ENCODE measurements at regions not wholly inside any gene's neighbourhood (a gene's known extent, or its start where the extent isn't known, plus 50 kb on each side); places are given as distances from the start of the nearest gene placed in this dataset.

DNA sequence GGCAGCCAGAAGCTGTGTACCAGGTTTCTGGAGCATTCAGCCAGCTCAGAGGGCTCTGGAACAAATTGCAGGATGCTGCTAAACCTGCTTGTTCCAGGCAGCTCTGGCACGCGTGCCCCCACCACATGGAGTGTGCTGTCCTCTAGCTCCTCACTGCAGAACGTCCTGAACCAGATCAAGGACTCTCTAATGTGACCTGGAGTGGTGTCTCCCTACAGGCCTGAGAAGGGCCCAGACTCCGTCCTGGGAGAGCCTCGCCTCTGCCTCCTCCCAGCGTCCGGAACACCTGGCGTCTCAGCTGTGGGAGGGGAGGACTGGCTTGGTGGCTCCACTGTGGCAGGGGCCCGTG, 115.6 kb upstream of the GPC1 start:
- no peak for DNase-seq (ENCODE audit: low read depth in 2 of 2)

DNA sequence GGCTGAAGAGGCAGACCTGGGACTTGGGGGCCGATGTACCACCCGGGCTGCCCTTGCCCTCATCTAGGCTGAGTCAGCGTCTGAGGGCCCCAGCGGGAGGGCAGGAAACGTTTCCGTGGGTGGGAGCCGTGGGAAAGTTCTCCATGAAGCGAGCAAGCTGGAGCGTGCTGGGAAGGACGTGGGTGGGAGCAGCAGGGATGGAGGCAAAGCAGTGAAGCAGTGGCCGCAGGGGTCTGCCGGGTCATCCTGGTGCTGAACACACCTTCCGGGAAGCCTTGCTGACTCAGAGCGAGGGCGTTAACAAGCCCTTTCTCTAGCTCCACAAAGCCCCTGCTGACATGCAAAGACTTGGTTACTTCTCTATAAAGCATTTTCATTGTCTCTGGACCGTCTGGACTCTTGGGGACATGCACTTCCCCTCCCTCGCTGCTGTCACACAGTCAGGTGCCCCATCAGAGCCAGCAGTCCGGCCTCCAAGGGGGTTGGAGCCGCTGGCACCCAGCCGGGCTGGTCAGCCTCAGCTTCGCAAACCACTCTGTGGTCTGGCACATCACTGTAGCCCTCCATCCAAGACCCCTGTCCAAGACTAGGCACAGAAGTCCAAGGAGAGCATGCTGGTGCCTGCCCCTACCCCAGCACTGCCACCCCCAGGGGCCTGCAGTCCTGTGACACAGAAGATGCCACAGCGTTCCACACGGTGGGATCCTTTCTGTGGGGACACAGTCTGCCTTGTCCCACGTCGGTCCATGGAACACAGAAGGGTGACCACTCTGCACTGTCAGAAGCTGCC, 115.1 kb upstream of the GPC1 start:
- DNase-seq (ENCODE audit: low read depth in 2 of 2): no peak

GRCh38 chr2:240322231-240322955, 113.1 kb upstream of the GPC1 start:
- no peak for DNase-seq (ENCODE audit: low read depth in 2 of 2)

- no peak for DNase-seq (ENCODE audit: low read depth in 2 of 2)
Measured at GRCh38 chr2:240322991-240323390, 112.5 kb upstream of the GPC1 start.

- no peak for DNase-seq (ENCODE audit: low read depth in 2 of 2)
Measured at GRCh38 chr2:240323601-240324291, 111.7 kb upstream of the GPC1 start.

- DNase-seq (ENCODE audit: low read depth in 2 of 2): no peak
Measured at GRCh38 chr2:240324312-240325015, 111.0 kb upstream of the GPC1 start.

DNA sequence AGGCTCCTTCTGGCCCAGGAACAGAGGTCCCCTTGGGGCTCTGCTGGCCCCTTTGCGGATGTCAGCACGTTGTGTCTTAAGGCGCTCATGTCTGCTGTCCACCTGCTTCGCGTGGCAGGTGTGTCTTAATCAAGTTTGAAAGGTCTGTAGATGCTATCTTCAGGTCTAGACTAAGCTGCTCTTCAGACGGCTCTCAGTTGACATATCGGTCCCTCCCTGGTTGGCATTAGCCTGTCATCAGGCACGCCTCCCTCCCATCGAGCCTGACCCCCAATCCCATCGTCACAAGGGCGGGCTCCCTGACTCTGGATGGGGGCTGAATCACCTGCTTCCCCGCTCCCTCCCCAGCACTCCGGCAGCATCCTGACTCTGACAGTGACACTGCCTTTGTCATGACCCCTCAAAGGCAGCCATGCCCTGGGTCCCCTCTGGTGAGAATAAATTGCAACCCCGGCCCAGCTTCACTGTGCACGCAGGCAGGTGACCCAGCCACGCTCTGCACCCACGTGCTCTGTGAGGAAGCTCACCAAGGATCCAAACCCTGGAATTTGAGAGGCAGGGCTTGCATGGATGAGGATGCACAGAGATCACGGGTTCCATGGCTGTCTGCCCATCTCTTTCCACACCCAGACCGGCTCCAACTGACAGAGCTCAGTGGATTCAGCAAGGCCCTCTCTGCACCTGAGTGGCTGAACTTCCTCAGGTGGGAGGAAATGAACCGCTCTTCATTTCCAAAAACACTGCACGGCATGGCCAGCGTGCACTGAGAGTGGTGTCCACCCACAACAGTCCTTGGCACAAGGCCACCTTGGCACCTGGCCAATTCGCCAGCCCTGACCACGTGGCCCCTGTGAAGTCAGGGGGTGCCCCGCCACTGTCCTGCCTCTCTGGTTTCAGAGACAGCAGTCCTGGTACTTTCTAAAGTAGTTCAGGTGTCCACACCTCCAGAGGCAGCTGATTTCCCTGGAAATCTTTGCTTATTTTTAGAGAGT, 110.2 kb upstream of the GPC1 start:
- no peak for DNase-seq (ENCODE audit: low read depth in 2 of 2)

DNA sequence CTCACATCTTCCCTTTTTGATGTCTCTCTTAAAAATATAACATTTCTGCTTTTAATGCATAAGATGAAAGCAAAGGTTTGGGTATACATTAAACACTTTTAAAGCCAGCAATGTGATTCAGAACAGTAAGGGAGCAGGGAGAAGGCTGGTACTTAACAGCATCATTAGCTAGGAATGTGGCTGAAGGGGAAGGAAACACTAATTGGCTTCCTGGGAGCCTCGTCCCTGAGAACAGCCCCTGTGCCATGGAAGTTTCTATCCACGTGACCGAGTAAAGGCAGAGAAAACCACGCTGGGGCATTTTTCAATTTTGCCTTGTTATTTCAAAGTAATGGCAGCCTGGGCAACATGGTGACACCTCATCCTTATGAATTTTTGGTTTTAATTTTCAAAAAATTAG, 109.2 kb upstream of the GPC1 start:
- no peak for DNase-seq (ENCODE audit: low read depth in 2 of 2)

DNA sequence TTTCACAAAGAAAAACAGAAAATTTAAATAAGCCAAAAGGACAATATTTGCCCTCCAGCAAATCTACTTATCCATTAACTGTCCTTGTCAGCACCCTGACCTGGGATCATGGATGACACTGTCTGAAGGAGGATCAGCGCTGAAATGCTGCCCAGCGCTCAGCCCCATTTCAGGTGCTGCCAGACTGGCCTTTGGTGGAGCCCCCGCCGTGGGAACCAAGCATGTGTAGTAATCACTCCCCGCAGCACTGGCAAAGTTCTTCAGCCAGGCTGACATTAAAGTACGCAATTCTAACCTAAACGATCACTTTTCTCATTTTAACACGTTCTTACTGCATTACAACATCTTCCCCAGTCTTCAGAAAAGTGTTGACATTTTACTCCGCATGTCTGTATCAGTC, 108.6 kb upstream of the GPC1 start:
- DNase-seq (ENCODE audit: low read depth in 2 of 2): no peak

DNA sequence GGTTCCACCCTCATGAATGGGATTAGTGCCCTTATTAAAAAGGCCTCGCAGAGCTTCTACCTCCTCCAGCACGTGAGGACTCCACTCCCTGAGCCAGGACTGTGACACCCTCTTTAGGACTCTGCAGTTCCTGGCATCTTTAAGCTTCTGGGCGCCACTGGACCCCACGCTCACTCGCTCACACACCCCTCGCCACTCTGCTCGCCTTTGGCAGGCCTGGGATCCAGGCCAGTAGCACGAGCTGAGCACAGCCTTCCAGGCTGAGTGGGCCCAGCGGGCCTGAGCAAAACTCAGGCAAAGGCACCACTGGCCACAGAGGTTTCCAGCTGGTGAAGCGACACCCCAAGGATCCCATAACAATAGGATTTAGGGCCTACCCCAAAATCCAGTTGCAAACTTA, 107.9 kb upstream of the GPC1 start:
- DNase-seq (ENCODE audit: low read depth in 2 of 2): no peak

GRCh38 chr2:240328526-240328925, 106.9 kb upstream of the GPC1 start:
- no peak for DNase-seq (ENCODE audit: low read depth in 2 of 2)

- no peak for DNase-seq (ENCODE audit: low read depth in 2 of 2)
Measured at GRCh38 chr2:240329116-240329665, 106.3 kb upstream of the GPC1 start.

DNA sequence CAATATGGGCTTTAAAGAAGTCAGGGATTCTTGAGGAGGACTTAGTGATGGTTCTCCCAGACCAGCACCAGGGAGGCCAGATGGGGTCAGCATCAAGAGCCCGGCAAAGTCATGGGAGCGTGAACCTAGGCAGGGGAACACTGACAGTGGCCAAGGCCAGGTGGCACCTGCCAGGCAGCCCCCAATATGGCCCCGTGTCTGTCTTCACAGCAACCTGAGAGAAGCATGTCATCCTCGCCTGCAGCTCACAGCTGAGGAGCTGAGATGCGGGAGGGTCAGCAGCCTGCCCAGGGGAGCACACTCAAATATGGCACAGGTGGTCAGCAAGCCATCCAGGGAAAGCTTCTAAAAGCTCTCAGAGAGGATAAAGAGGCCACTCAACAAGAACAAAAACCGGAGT, 105.7 kb upstream of the GPC1 start:
- DNase-seq (ENCODE audit: low read depth in 2 of 2): no peak

DNA sequence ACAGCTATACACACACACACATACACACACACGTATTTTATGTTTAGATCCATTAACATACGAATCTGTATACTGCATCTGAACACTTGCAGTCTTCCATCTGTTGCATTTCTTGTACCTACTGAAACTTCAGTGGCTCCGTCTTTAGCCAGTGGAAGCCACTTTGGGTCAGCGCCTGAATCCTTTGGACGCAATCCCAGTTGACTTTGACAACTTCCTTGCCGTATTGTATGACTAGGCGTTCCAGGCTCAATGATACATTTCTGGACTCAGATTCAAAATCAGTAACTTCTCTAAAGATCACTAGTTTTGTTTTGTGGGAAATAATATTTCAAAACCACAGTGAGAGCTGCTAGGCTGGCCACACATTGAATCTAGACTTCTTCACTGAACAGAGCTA, 101.5 kb upstream of the GPC1 start:
- DNase-seq (ENCODE audit: low read depth in 2 of 2): no peak

DNA sequence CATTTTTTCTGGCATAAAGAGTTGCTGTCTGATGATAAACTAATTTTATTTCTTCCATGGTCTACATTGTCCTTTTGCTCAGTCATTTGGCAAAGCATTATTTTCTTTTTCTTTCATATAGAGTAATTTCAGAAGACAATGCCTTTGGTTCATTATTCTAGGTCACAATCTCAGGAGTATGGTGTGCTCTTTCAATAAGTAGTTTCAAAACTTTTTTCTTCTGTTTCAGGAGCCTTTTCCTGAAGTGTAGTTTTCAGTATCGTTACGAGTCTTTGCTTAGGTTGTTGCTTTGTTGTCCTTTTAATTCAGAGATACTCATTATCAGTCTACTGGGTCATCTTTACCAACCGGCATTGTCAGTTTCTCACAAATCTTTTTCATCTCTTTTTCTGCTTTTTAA, 100.4 kb upstream of the GPC1 start:
- no peak for DNase-seq (ENCODE audit: low read depth in 2 of 2)

- DNase-seq (ENCODE audit: low read depth in 2 of 2): no peak
Measured at GRCh38 chr2:240336820-240337427, 98.5 kb upstream of the GPC1 start.

DNA sequence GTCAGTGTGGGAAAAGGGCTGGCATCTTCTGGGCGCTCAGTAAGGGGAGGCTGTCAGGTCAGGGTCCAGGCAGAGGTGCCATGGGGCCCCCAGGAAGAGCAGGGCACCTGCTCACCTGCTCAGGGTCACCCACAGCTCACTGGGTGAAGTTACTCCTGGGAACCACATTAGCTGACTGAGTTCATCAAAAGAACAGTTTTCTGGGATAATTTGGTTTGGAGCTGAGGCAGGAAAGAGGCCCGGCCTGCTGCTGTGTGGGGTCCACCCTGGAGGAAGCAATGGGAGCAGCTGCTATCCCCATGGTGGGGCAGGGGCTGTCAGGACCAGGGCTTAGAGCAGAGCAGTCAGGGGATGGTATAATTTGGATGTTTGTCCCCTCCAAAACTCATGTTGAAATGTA, 97.2 kb upstream of the GPC1 start:
- DNase-seq (ENCODE audit: low read depth in 2 of 2): no peak

- no peak for DNase-seq (ENCODE audit: low read depth in 2 of 2)
Measured at GRCh38 chr2:240339411-240340360, 95.8 kb upstream of the GPC1 start.

- no peak for DNase-seq (ENCODE audit: low read depth in 2 of 2)
Measured at GRCh38 chr2:240340361-240340761, 95.1 kb upstream of the GPC1 start.

All from stimulated activated CD4-positive, alpha-beta T cell treated with anti-CD3 and anti-CD28 coated beads, Interleukin-1b, Interleukin-23, amount 100 ng/mL, for 1 hour (primary cell).